ENCODE measurements at regions not wholly inside any gene's neighbourhood (a gene's known extent, or its start where the extent isn't known, plus 50 kb on each side); places are given as distances from the start of the nearest gene placed in this dataset.
"Not testable (repeated sequence)": the region's sequence is repeated elsewhere in the genome, so short reads cannot be mapped to it uniquely, and the experiment has no call there.

GRCh38 chr2:238602223-238602960, 175.7 kb downstream of the ASB1 start:
- no peak for TF ChIP-seq CTCF (IDR thresholded peaks at IDR 0.05; ENCODE audit: borderline replicate concordance, insufficient read depth, low read depth, low read length)
- no peak overlapping the region for H3K4me3 ChIP-seq (ENCODE audit: low read depth, low read length)

- TF ChIP-seq CTCF (IDR thresholded peaks at IDR 0.05; ENCODE audit: borderline replicate concordance, insufficient read depth, low read depth, low read length) = no peak
- H3K4me3 ChIP-seq (ENCODE audit: low read depth, low read length) = no peak overlapping the region
Measured at GRCh38 chr2:238603596-238603995, 176.9 kb downstream of the ASB1 start.

- TF ChIP-seq CTCF (IDR thresholded peaks at IDR 0.05; ENCODE audit: borderline replicate concordance, insufficient read depth, low read depth, low read length) = no peak
Measured at GRCh38 chr2:238606311-238606710, 179.6 kb downstream of the ASB1 start.

GRCh38 chr2:238613610-238614009, 186.9 kb downstream of the ASB1 start:
- TF ChIP-seq CTCF (IDR thresholded peaks at IDR 0.05; ENCODE audit: borderline replicate concordance, insufficient read depth, low read depth, low read length) = no peak
- no peak overlapping the region for H3K4me3 ChIP-seq (ENCODE audit: low read depth, low read length)

More at GRCh38 chr2:238606311-238606710, 179.6 kb downstream of the ASB1 start:
- no peak overlapping the region for H3K4me3 ChIP-seq (ENCODE audit: low read depth, low read length)

- no peak for TF ChIP-seq CTCF (IDR thresholded peaks at IDR 0.05; ENCODE audit: borderline replicate concordance, insufficient read depth, low read depth, low read length)
- no peak overlapping the region for H3K4me3 ChIP-seq (ENCODE audit: low read depth, low read length)
Measured at GRCh38 chr2:238614376-238614775, 187.6 kb downstream of the ASB1 start.

GRCh38 chr2:238615187-238615586, 188.5 kb downstream of the ASB1 start:
- H3K4me3 ChIP-seq (ENCODE audit: low read depth, low read length) = no peak overlapping the region
- TF ChIP-seq CTCF (IDR thresholded peaks at IDR 0.05; ENCODE audit: borderline replicate concordance, insufficient read depth, low read depth, low read length) = no peak

GRCh38 chr2:238616681-238617080, 190.0 kb downstream of the ASB1 start:
- no peak overlapping the region for H3K4me3 ChIP-seq (ENCODE audit: low read depth, low read length)
- TF ChIP-seq CTCF (IDR thresholded peaks at IDR 0.05; ENCODE audit: borderline replicate concordance, insufficient read depth, low read depth, low read length) = no peak

- not testable (repeated sequence) for H3K4me3 ChIP-seq (ENCODE audit: low read depth, low read length)
Measured at GRCh38 chr2:238618494-238619283, 192.0 kb downstream of the ASB1 start.

Data from GM12875 (cell line).